B cell (primary cell): ENCODE measurements at regions not wholly inside any gene's neighbourhood (a gene's known extent, or its start where the extent isn't known, plus 50 kb on each side); places are given as distances from the start of the nearest gene placed in this dataset.

Experiments used
- ATAC-seq: fragments of 200-7000 bp; cut with Tn5 transposase; one replicate; pipeline ENCODE4 v1.10.0; 2021; ENCODE audit warnings: low read depth, mild to moderate bottlenecking, moderate number of reproducible peaks, moderate library complexity
- CTCF ChIA-PET: fragments of 350-600 bp; sonication (Branson Sonifier 250); formaldehyde crosslinking; loops from one replicate; lab custom pipeline; 2021; ENCODE audit warnings: antibody characterized with exemption, inconsistent platforms; lab: Charles Lee
- POLR2A ChIA-PET: fragments of 350-600 bp; sonication (Branson Sonifier 250); formaldehyde crosslinking; loops from one replicate; lab custom pipeline; 2021; ENCODE audit warnings: antibody characterized with exemption; lab: Charles Lee
- DNase-seq: peaks from one replicate; pipeline ENCODE4 v3.0.0; 2013
- H2AFZ ChIP-seq: 2 replicates; pipeline ENCODE4 v1.6.1; 2012; ENCODE audit warnings: mild to moderate bottlenecking, low read depth, low read length; ENCODE audit not compliant: insufficient read depth, poor library complexity, severe bottlenecking
- H3K27ac ChIP-seq, 2 donors: 1 replicate in 1 of 2; 2 replicates in 1 of 2; pipeline ENCODE4 v1.5.1; 2012 to 2013; ENCODE audit warnings: low read length in 2 of 2, mild to moderate bottlenecking in 2 of 2, moderate library complexity in 1 of 2
- H3K27me3 ChIP-seq, 4 experiments: fragments of 200-600 bp in 1 of 4; sonication (generic) in 1 of 4; replicated peaks in 1 of 4; 1 replicate in 2 of 4; 2 replicates in 2 of 4; pipeline versions ENCODE4 v1.6.1 to v1.7.0; 2013 to 2016; ENCODE audit warnings: low read length in 3 of 4, mild to moderate bottlenecking in 2 of 4, mixed read lengths in 1 of 4, moderate library complexity in 1 of 4; ENCODE audit not compliant: insufficient read depth in 4 of 4, control insufficient read depth in 3 of 4; ENCODE audit errors: control extremely low read depth in 1 of 4
- H3K36me3 ChIP-seq, 2 experiments: replicated peaks in 1 of 2; 1 replicate in 1 of 2; 2 replicates in 1 of 2; pipeline versions ENCODE4 v1.6.1 to v1.7.1; 2013; ENCODE audit warnings: low read length in 1 of 2; ENCODE audit not compliant: insufficient read depth in 2 of 2, control insufficient read depth in 1 of 2; ENCODE audit errors: control extremely low read depth in 1 of 2, extremely low read depth in 1 of 2
- H3K4me1 ChIP-seq, 2 donors: fragments of 200-600 bp in 1 of 2; sonication (generic) in 1 of 2; 1 replicate in 1 of 2; 2 replicates in 1 of 2; pipeline versions ENCODE4 v1.5.1 to v1.6.1; 2013 to 2017; ENCODE audit warnings: low read length in 2 of 2; ENCODE audit not compliant: control insufficient read depth in 2 of 2, insufficient read depth in 2 of 2
- H3K4me2 ChIP-seq: replicated peaks from 2 replicates; pipeline ENCODE3; 2012; ENCODE audit warnings: mild to moderate bottlenecking, low read depth, low read length; ENCODE audit not compliant: poor library complexity, severe bottlenecking
- H3K4me3 ChIP-seq, 5 experiments: fragments of 200-600 bp in 1 of 5; sonication (generic) in 1 of 5; 1 replicate in 3 of 5; 2 replicates in 2 of 5; pipeline versions ENCODE4 v1.5.1 to v1.7.0; 2011 to 2016; ENCODE audit warnings: low read length in 4 of 5, mild to moderate bottlenecking in 4 of 5, low read depth in 2 of 5, control low read depth in 1 of 5, moderate library complexity in 1 of 5; ENCODE audit not compliant: insufficient read depth in 1 of 5; ENCODE audit errors: control extremely low read depth in 1 of 5, extremely low read depth in 1 of 5
- H3K79me2 ChIP-seq: fragments of 200-600 bp; sonication (generic); one replicate; pipeline ENCODE4 v1.6.0; 2016; ENCODE audit warnings: low read length; ENCODE audit not compliant: control insufficient read depth, insufficient read depth
- H3K9ac ChIP-seq: fragments of 200-600 bp; sonication (generic); 2 replicates; pipeline ENCODE4 v1.6.1; 2017; ENCODE audit warnings: mild to moderate bottlenecking, low read length, moderate library complexity
- H3K9me3 ChIP-seq, 3 donors: one replicate each; pipeline versions ENCODE4 v1.6.1 to v1.7.1; 2013; ENCODE audit warnings: low read length in 2 of 3; ENCODE audit not compliant: control insufficient read depth in 2 of 3, insufficient read depth in 1 of 3; ENCODE audit errors: control extremely low read depth in 1 of 3
- H4K20me1 ChIP-seq: 2 replicates; pipeline ENCODE4 v1.6.0; 2012; ENCODE audit warnings: mild to moderate bottlenecking, low read length; ENCODE audit not compliant: insufficient read depth, control insufficient read depth, poor library complexity, severe bottlenecking
- H3K27ac Mint-ChIP-seq: one replicate; pipeline ENCODE4 v1.8.0; 2021; ENCODE audit warnings: mixed read lengths
- H3K27me3 Mint-ChIP-seq: one replicate; pipeline ENCODE4 v1.8.0; 2021; ENCODE audit warnings: mixed read lengths
- H3K4me1 Mint-ChIP-seq: one replicate; pipeline ENCODE4 v1.8.0; 2021; ENCODE audit warnings: mixed read lengths
- H3K4me3 Mint-ChIP-seq: one replicate; pipeline ENCODE4 v1.8.0; 2021; ENCODE audit warnings: mixed read lengths
- H3K9me3 Mint-ChIP-seq: one replicate; pipeline ENCODE4 v1.8.0; 2022; ENCODE audit warnings: mixed read lengths; ENCODE audit not compliant: insufficient read depth
- CTCF ChIP-seq: fragments of 200-600 bp; IDR thresholded peaks from one replicate; pipeline ENCODE4 v1.8.0; 2022; ENCODE audit warnings: antibody characterized with exemption, mild to moderate bottlenecking
- EZH2 ChIP-seq: IDR thresholded peaks from 2 replicates; pipeline ENCODE4 v1.6.1; 2012; ENCODE audit warnings: borderline replicate concordance, low read depth, mild to moderate bottlenecking, moderate library complexity, low read length; ENCODE audit not compliant: insufficient read depth, poor library complexity, severe bottlenecking
- WGBS: methylation state at CpG from one replicate; pipeline ENCODE4 v1.1.5; 2013; ENCODE audit warnings: missing lambda C conversion rate; ENCODE audit not compliant: insufficient coverage; 5-methylcytosine and 5-hydroxymethylcytosine counted together
- intact Hi-C: fragments of 100-400 bp; cut with micrococcal nuclease; formaldehyde crosslinking; loops from one replicate; pipeline ENCODE4 v1.10.0; 2022

DNA sequence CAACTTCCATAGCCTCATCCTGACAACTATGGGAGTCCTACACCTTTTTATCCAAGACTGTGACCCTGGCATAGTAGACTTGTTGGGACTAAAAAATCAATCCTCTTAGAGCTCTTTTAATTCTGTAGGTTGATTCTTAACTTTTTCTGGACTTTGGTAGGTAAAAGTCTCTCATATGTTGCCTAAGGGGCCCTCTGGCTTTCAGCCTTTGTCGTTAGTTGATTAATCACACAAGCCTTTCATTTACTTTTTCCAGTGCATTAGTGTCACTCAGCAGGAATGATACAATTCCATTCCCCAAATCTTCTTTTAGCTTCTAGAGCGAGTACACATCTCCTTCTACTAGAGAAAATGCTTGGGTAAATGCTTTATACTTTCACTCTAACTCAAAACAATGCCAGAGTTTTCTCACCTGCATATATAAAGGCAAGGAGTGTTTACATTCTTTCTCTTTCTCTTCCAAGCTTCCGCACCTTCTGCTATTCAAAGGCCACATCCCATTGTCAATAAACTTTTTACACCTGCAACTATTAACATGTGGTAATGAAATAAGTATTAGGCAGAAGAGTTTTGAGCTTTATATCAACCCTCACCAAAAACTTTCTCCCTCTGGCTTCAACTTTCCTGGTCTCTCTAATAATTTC is 516.6 kb downstream of the FAM181B start:
- intact Hi-C loops = no loop called here
- H3K9me3 Mint-ChIP-seq = no peaks in the 10 kb centered on the region

DNA sequence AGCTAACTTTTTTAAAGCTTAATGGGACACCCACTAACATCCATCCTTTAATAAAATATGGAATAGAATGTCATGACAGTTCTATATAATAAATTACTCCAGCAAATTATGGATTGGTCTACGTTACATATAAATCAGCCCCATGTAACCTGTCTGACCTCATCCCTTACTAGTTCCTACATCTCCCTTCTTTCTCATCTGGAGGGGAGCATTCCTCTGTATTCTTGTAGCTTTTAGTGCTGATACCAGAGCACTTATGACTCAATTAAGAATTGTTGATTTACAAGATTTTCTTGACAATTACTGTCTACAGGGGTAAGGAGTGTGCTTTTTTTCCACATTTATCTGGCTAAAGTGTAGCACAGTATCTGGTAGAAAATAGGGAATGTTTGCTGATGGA is 523.7 kb downstream of the FAM181B start:
- no peaks in the 10 kb centered on the region for H3K36me3 ChIP-seq
- H4K20me1 ChIP-seq = no peaks in the 10 kb centered on the region
- POLR2A ChIA-PET = no interaction called here
- CTCF ChIA-PET = no interaction called here
- H3K9ac ChIP-seq = no peak overlapping the region
- H3K27me3 ChIP-seq = no peaks in the 10 kb centered on the region
- intact Hi-C loops = no loop called here
- no peaks in the 10 kb centered on the region for H3K4me1 ChIP-seq
- no peaks in the 10 kb centered on the region for H3K9me3 ChIP-seq
- H3K27ac ChIP-seq = no peak overlapping the region
- Mint-ChIP-seq H3K27ac (no peak overlapping the region), H3K4me1 (no peaks in the 10 kb centered on the region), H3K9me3 (no peaks in the 10 kb centered on the region), H3K4me3 (no peak overlapping the region), H3K27me3 (no peaks in the 10 kb centered on the region)
- TF ChIP-seq EZH2 (no peak), CTCF (no peak)
- DNase-seq = no peak
- H3K4me3 ChIP-seq = no peak overlapping the region
- no peak for ATAC-seq
- no peak overlapping the region for H2AFZ ChIP-seq
- no peaks in the 10 kb centered on the region for H3K79me2 ChIP-seq
- WGBS = no CpG with 5 or more reads among the region's 1 CpG
- H3K4me2 ChIP-seq = no peak overlapping the region

More for the DNA sequence above, 516.6 kb downstream of the FAM181B start:
- no peaks in the 10 kb centered on the region for H3K79me2 ChIP-seq
- no peak overlapping the region for H3K4me2 ChIP-seq
- no peak for DNase-seq
- Mint-ChIP-seq H3K4me1 (no peaks in the 10 kb centered on the region), H3K27ac (no peak overlapping the region), H3K27me3 (no peaks in the 10 kb centered on the region), H3K4me3 (no peak overlapping the region)
- no peaks in the 10 kb centered on the region for H3K9me3 ChIP-seq
- H3K27me3 ChIP-seq = no peaks in the 10 kb centered on the region
- no peak overlapping the region for H3K27ac ChIP-seq
- H3K36me3 ChIP-seq = no peaks in the 10 kb centered on the region
- ATAC-seq = no peak
- TF ChIP-seq EZH2 (no peak), CTCF (no peak)
- no peak overlapping the region for H3K9ac ChIP-seq
- no peak overlapping the region for H2AFZ ChIP-seq
- ChIA-PET CTCF (no interaction called here), POLR2A (no interaction called here)
- H3K4me3 ChIP-seq = no peak overlapping the region
- no peaks in the 10 kb centered on the region for H4K20me1 ChIP-seq
- no peaks in the 10 kb centered on the region for H3K4me1 ChIP-seq
- no CpG with 5 or more reads among the region's 3 CpGs for WGBS
